Tibial nerve (tissue), 3 donors: ENCODE measurements at regions not wholly inside any gene's neighbourhood (a gene's known extent, or its start where the extent isn't known, plus 50 kb on each side); places are given as distances from the start of the nearest gene placed in this dataset.

Source experiments
- POLR2A ChIP-seq, 2 donors: fragments of 450-650 bp; IDR thresholded peaks; one replicate each; pipeline ENCODE4 v1.6.1; 2017; ENCODE audit warnings: antibody characterized with exemption in 2 of 2, mild to moderate bottlenecking in 2 of 2, moderate library complexity in 2 of 2
- TF ChIP-seq, protein P1 (sequence below), 5 experiments: fragments of 200-600 bp in 3 of 5; fragments of 450-650 bp in 2 of 5; sonication (generic) in 3 of 5; IDR thresholded peaks; one replicate each; pipeline ENCODE4 v1.5.1; 2016 to 2019; ENCODE audit warnings: antibody characterized with exemption in 5 of 5, mild to moderate bottlenecking in 3 of 5, moderate library complexity in 2 of 5

DNA sequence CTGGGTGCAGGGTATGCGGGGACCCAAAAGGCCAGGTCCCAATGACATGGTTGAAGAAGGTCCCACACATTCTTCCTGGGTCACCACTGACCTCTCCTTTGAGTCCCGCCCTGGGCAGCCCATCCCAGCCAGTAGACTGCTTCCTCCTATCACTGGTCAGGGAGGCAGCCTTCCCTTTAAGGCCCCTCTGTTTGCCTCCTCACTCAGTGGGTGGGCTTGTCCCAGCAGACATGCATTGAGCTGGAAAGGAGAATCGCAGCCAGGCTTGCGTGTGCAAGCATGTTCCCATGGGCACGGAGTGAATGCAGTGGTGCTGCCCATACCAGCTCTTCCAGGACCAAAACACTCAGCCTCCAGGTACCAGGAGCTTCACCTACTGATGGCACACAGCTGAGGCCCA lies 162.4 kb upstream of the SYT13 start:
- TF ChIP-seq, protein P1, sequence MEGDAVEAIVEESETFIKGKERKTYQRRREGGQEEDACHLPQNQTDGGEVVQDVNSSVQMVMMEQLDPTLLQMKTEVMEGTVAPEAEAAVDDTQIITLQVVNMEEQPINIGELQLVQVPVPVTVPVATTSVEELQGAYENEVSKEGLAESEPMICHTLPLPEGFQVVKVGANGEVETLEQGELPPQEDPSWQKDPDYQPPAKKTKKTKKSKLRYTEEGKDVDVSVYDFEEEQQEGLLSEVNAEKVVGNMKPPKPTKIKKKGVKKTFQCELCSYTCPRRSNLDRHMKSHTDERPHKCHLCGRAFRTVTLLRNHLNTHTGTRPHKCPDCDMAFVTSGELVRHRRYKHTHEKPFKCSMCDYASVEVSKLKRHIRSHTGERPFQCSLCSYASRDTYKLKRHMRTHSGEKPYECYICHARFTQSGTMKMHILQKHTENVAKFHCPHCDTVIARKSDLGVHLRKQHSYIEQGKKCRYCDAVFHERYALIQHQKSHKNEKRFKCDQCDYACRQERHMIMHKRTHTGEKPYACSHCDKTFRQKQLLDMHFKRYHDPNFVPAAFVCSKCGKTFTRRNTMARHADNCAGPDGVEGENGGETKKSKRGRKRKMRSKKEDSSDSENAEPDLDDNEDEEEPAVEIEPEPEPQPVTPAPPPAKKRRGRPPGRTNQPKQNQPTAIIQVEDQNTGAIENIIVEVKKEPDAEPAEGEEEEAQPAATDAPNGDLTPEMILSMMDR (IDR thresholded peaks at IDR 0.05), result no peak
- TF ChIP-seq POLR2A (IDR thresholded peaks at IDR 0.05), result no peak
